ENCODE measurements at regions not wholly inside any gene's neighbourhood (a gene's known extent, or its start where the extent isn't known, plus 50 kb on each side); places are given as distances from the start of the nearest gene placed in this dataset.

DNA sequence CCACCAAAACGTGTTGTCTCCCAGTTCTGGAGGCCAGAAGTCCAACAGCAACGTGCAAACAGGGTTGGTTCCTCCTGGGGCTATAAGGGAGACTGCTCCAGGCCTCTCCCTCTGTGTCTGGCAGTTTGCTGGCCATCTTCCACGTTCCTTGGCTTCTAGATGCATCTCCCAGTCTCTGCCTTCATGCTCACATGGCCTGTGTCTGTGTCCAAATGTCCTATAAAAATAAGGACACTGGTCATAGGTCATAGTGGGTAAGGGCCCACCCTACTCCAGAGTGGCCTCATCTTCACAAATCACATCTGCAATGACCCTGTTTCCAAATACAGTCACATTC, 69.4 kb upstream of the TAF1B start:
- TF ChIP-seq EMX1 (CRISPR knock-in tag; IDR thresholded peaks at IDR 0.05) = no peak
- TF ChIP-seq IRF2 (CRISPR knock-in tag; IDR thresholded peaks at IDR 0.05; ENCODE audit: borderline replicate concordance, low read depth) = no peak
- no peak for TF ChIP-seq HMGXB4 (CRISPR knock-in tag; IDR thresholded peaks at IDR 0.05)
- TF ChIP-seq CREM (CRISPR knock-in tag; IDR thresholded peaks at IDR 0.05) = no peak
- Mint-ChIP-seq H3K27me3 (ENCODE audit: low read depth) (no peaks in the 10 kb centered on the region; the same call in 1 of the 2 replicates), H3K4me3 (no peak overlapping the region), H3K36me3 (no peaks in the 10 kb centered on the region), H3K4me1 (peaks cover 24% of the 10 kb centered on the region), H3K9me3 (no peaks in the 10 kb centered on the region; the same call in 1 of the 2 replicates), H3K27ac (no peak overlapping the region)
- no peak for ATAC-seq
- ChIA-PET POLR2A (no interaction called here), CTCF (interaction anchor here (1.5 to 8.8 kb wide), 2 partner anchors 16 to 26 kb away, joined by 3 to 130 read pairs; no protein-coding TSS in a partner anchor)
- no peak for DNase-seq (ENCODE audit: low spot score)

- Mint-ChIP-seq H3K4me3 (no peak overlapping the region), H3K27ac (no peak overlapping the region), H3K27me3 (ENCODE audit: low read depth) (no peaks in the 10 kb centered on the region; the same call in 1 of the 2 replicates), H3K9me3 (no peaks in the 10 kb centered on the region; the same call in 1 of the 2 replicates), H3K36me3 (no peaks in the 10 kb centered on the region), H3K4me1 (peaks cover 20% of the 10 kb centered on the region)
- no peak for ATAC-seq
- TF ChIP-seq ESRRA (CRISPR knock-in tag; IDR thresholded peaks at IDR 0.05; ENCODE audit: borderline replicate concordance) (no peak), ZNF416 (CRISPR knock-in tag; IDR thresholded peaks at IDR 0.05) (no peak), AR (CRISPR knock-in tag; IDR thresholded peaks at IDR 0.05) (no peak), E2F1 (CRISPR knock-in tag; IDR thresholded peaks at IDR 0.05) (no peak), TCF7 (CRISPR knock-in tag; IDR thresholded peaks at IDR 0.05; ENCODE audit: low read depth) (no peak), GTF2I (CRISPR knock-in tag; conservative IDR thresholded peaks at IDR 0.05) (no peak)
- ChIA-PET CTCF (interaction anchor here (1.5 to 8.8 kb wide), 2 partner anchors 16 to 25 kb away, joined by 3 to 130 read pairs; no protein-coding TSS in a partner anchor), POLR2A (no interaction called here)
- no peak for DNase-seq (ENCODE audit: low spot score)
Measured at GRCh38 chr2:9774266-9774665, 69.0 kb upstream of the TAF1B start.

DNA sequence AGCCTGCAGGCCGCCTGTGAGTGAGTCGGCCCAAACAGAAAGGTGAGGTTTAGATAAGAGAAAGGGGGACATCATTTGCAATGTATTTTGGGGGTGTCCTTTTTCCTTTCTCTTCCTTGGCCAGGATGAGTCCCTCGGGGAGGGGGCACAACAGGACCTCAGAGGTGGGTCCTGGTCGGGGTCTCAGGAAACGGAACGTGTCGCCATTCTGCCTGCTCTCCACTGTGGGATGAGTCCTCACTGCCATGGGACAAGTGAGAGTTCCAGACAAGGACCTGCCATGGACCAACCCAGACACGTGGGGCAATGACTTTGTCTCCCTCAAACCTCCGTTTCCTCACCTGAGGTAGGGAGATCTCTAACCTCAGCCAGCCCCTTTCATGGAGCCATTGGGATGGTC, 67.9 kb upstream of the TAF1B start:
- DNase-seq (ENCODE audit: low spot score) = no peak
- TF ChIP-seq SMAD4 (CRISPR knock-in tag; IDR thresholded peaks at IDR 0.05) (no peak), PREB (CRISPR knock-in tag; IDR thresholded peaks at IDR 0.05; ENCODE audit: borderline replicate concordance) (no peak), ZNF121 (CRISPR knock-in tag; IDR thresholded peaks at IDR 0.05) (no peak), ELF4 (CRISPR knock-in tag; IDR thresholded peaks at IDR 0.05; ENCODE audit: low read depth) (no peak), KAT7 (CRISPR knock-in tag; IDR thresholded peaks at IDR 0.05; ENCODE audit: borderline replicate concordance) (no peak), FOXP1 (CRISPR knock-in tag; IDR thresholded peaks at IDR 0.05; ENCODE audit: borderline replicate concordance) (no peak), ZNF219 (CRISPR knock-in tag; IDR thresholded peaks at IDR 0.05; ENCODE audit: borderline replicate concordance) (no peak), MYBL2 (CRISPR knock-in tag; IDR thresholded peaks at IDR 0.05) (no peak), ZNF532 (CRISPR knock-in tag; IDR thresholded peaks at IDR 0.05; ENCODE audit: borderline replicate concordance) (no peak), CREM (CRISPR knock-in tag; IDR thresholded peaks at IDR 0.05) (no peak)
- TF ChIP-seq, protein P1, sequence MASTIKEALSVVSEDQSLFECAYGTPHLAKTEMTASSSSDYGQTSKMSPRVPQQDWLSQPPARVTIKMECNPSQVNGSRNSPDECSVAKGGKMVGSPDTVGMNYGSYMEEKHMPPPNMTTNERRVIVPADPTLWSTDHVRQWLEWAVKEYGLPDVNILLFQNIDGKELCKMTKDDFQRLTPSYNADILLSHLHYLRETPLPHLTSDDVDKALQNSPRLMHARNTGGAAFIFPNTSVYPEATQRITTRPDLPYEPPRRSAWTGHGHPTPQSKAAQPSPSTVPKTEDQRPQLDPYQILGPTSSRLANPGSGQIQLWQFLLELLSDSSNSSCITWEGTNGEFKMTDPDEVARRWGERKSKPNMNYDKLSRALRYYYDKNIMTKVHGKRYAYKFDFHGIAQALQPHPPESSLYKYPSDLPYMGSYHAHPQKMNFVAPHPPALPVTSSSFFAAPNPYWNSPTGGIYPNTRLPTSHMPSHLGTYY (CRISPR knock-in tag; IDR thresholded peaks at IDR 0.05) = no peak

More for the DNA sequence above, 67.9 kb upstream of the TAF1B start:
- Mint-ChIP-seq H3K4me3 (no peak overlapping the region), H3K4me1 (peaks cover 10% of the 10 kb centered on the region), H3K27me3 (ENCODE audit: low read depth) (no peaks in the 10 kb centered on the region; the same call in 1 of the 2 replicates), H3K9me3 (no peaks in the 10 kb centered on the region; the same call in 1 of the 2 replicates), H3K27ac (no peak overlapping the region), H3K36me3 (no peaks in the 10 kb centered on the region)
- no peak for ATAC-seq
- CTCF ChIA-PET = interaction anchor here (8.8 kb wide), 1 partner anchor 24 kb away, joined by 130 read pairs; no protein-coding TSS in a partner anchor
- POLR2A ChIA-PET = no interaction called here

Data from WTC11 (cell line).